Endothelial cell of umbilical vein (primary cell): ENCODE measurements at regions not wholly inside any gene's neighbourhood (a gene's known extent, or its start where the extent isn't known, plus 50 kb on each side); places are given as distances from the start of the nearest gene placed in this dataset.

Source experiments
- BruUV-seq: library from RNA; stranded (reverse); fragments of 400-500 nt; replicated peaks from 2 replicates; lab custom pipeline; 2021; lab: Mats Ljungman, UMichigan
- CTCF ChIA-PET: fragments of 300-600, 350-600 bp; sonication (Branson Sonifier 250); formaldehyde crosslinking; loops from one replicate; lab custom pipeline; 2021; ENCODE audit warnings: antibody characterized with exemption, inconsistent platforms; lab: Charles Lee
- POLR2A ChIA-PET: fragments of 300-600, 350-600 bp; sonication (Branson Sonifier 250); formaldehyde crosslinking; loops from one replicate; lab custom pipeline; 2021; ENCODE audit warnings: antibody characterized with exemption, inconsistent platforms; lab: Charles Lee
- DNase-seq: peaks from one replicate; pipeline ENCODE4 v3.0.0-alpha.2; 2011; ENCODE audit warnings: low read depth, low spot score
- FAIRE-seq: peaks from 2 replicates; lab custom pipeline; 2011; peaks lifted over from hg19 to GRCh38; lab: Jason Lieb, UNC
- H2AFZ ChIP-seq: 2 replicates; pipeline ENCODE4 v1.6.0; 2012; ENCODE audit warnings: low read depth, low read length, control low read depth, inconsistent platforms
- H3K27ac ChIP-seq: 2 replicates; pipeline ENCODE4 v1.5.1; 2011; ENCODE audit warnings: low read depth, mild to moderate bottlenecking, control low read depth, low read length, moderate library complexity; ENCODE audit not compliant: insufficient read depth
- H3K27me3 ChIP-seq, 2 experiments: 2 replicates each; pipeline versions ENCODE4 v1.6.0 to v1.6.1; 2011; ENCODE audit warnings: low read length in 2 of 2, mixed read lengths in 1 of 2; ENCODE audit not compliant: control insufficient read depth in 2 of 2, insufficient read depth in 2 of 2
- H3K36me3 ChIP-seq, 2 experiments: 2 replicates in 1 of 2; 3 replicates in 1 of 2; pipeline ENCODE4 v1.5.1; 2011; ENCODE audit warnings: low read length in 2 of 2, mild to moderate bottlenecking in 1 of 2, moderate library complexity in 1 of 2; ENCODE audit not compliant: control insufficient read depth in 2 of 2, insufficient read depth in 2 of 2; ENCODE audit errors: extremely low read depth in 1 of 2
- H3K4me1 ChIP-seq: 3 replicates; pipeline ENCODE4 v1.5.1; 2011; ENCODE audit warnings: mild to moderate bottlenecking, low read length; ENCODE audit not compliant: control insufficient read depth, insufficient read depth; ENCODE audit errors: extremely low read depth
- H3K4me2 ChIP-seq: 2 replicates; pipeline ENCODE4 v1.6.1; 2011; ENCODE audit warnings: low read length, control low read depth, mixed read lengths; ENCODE audit not compliant: insufficient read depth
- H3K4me3 ChIP-seq, 3 experiments: fragments of 200-600 bp in 1 of 3; sonication (generic), shearing (Covaris generic) in 1 of 3; replicated peaks in 1 of 3; 2 replicates each; pipeline ENCODE4 v1.5.1; 2011 to 2016; ENCODE audit warnings: control low read depth in 3 of 3, low read length in 3 of 3, mild to moderate bottlenecking in 2 of 3, inconsistent platforms in 1 of 3, low read depth in 1 of 3, moderate library complexity in 1 of 3; ENCODE audit not compliant: insufficient read depth in 1 of 3
- H3K79me2 ChIP-seq: 2 replicates; pipeline ENCODE4 v1.6.0; 2012; ENCODE audit warnings: low read length, inconsistent platforms; ENCODE audit not compliant: control insufficient read depth, insufficient read depth
- H3K9ac ChIP-seq: replicated peaks from 2 replicates; pipeline ENCODE3; 2011; ENCODE audit warnings: low read length, control low read depth; ENCODE audit not compliant: insufficient read depth; ENCODE audit errors: extremely low read depth
- H3K9me1 ChIP-seq: replicated peaks from 3 replicates; pipeline ENCODE4 v1.6.0; 2011; ENCODE audit warnings: mild to moderate bottlenecking, low read length; ENCODE audit not compliant: control insufficient read depth, insufficient read depth; ENCODE audit errors: extremely low read depth
- H3K9me3 ChIP-seq: replicated peaks from 2 replicates; pipeline ENCODE4 v1.5.1; 2012; ENCODE audit warnings: low read length, inconsistent platforms; ENCODE audit not compliant: control insufficient read depth, insufficient read depth
- H4K20me1 ChIP-seq: replicated peaks from 2 replicates; pipeline ENCODE3; 2011; ENCODE audit warnings: mild to moderate bottlenecking, low read length; ENCODE audit not compliant: control insufficient read depth, insufficient read depth; ENCODE audit errors: extremely low read depth
- EZH2 ChIP-seq: IDR thresholded peaks from 2 replicates; pipeline ENCODE4 v1.6.1; 2012; ENCODE audit warnings: borderline replicate concordance, low read depth, mild to moderate bottlenecking, moderate library complexity, low read length, inconsistent platforms; ENCODE audit not compliant: severe bottlenecking
- FOS ChIP-seq: IDR thresholded peaks from 2 replicates; pipeline ENCODE4 v1.6.1; 2011; ENCODE audit warnings: mild to moderate bottlenecking, low read length, moderate library complexity, borderline replicate concordance; ENCODE audit not compliant: insufficient read depth
- GATA2 ChIP-seq: IDR thresholded peaks from 2 replicates; pipeline ENCODE4 v1.7.0; 2011; ENCODE audit warnings: low read depth, mild to moderate bottlenecking, moderate library complexity, mixed read lengths, low read length; ENCODE audit not compliant: insufficient read length, insufficient read depth
- JUN ChIP-seq: IDR thresholded peaks from 2 replicates; pipeline ENCODE4 v1.6.1; 2011; ENCODE audit warnings: borderline replicate concordance, low read depth; ENCODE audit not compliant: insufficient read length, insufficient read depth
- MYC ChIP-seq: IDR thresholded peaks from one replicate; pipeline ENCODE4 v1.6.1; 2011; ENCODE audit warnings: mild to moderate bottlenecking, low read depth, low read length
- POLR2A ChIP-seq: IDR thresholded peaks from 2 replicates; pipeline ENCODE4 v1.6.1; 2012; ENCODE audit warnings: low read depth, mild to moderate bottlenecking, control low read depth, low read length
- POLR2AphosphoS5 ChIP-seq: IDR thresholded peaks from 2 replicates; pipeline ENCODE4 v1.6.1; 2012; ENCODE audit warnings: low read depth, mild to moderate bottlenecking, control low read depth, low read length, moderate library complexity; ENCODE audit not compliant: insufficient read depth
- dilution Hi-C: fragments of 300-500 bp; cut with MboI; formaldehyde crosslinking; loops from one replicate; pipeline ENCODE4 v1.15.0; 2019; ENCODE audit warnings: low sequenced_read_pairs; ENCODE audit not compliant: extremely low pct_ligation_motif_present
- intact Hi-C: fragments of 100-400 bp; cut with micrococcal nuclease; formaldehyde crosslinking; loops from one replicate; pipeline ENCODE4 v1.10.0; 2022
- TF ChIP-seq, protein P1 (sequence below): IDR thresholded peaks from 2 replicates; pipeline ENCODE4 v1.6.1; 2011; ENCODE audit not compliant: insufficient read depth, insufficient read length
- TF ChIP-seq, protein P2 (sequence below), 2 donors: IDR thresholded peaks; 1 replicate in 1 of 2; 2 replicates in 1 of 2; pipeline ENCODE4 v1.5.1; 2011; ENCODE audit warnings: low read length in 2 of 2, mild to moderate bottlenecking in 2 of 2, moderate library complexity in 2 of 2, control low read depth in 1 of 2, inconsistent platforms in 1 of 2, low read depth in 1 of 2; ENCODE audit not compliant: insufficient read depth in 1 of 2; ENCODE audit errors: extremely low read depth in 1 of 2

DNA sequence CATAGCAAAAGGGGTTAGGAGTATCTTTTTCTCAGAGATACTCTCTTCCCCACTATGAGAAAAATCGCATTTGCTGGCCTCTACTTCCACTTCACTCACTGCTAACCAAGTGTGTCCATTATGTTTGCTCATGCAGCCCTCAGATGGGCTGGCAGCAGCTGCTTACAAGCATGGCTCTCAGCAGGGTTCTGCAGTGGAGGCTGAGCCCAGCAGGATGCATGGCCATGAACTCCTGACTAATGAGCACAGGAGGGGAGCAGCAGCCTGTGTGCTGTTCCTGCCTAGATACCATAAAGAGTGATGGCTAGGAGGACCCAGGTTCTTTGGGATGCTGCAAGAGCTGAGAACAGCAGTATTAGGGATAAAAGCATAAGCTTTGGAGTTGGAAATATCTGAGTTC is 316.9 kb upstream of the THSD7B start:
- dilution Hi-C loops = no loop called here
- ChIA-PET CTCF (no interaction called here), POLR2A (no interaction called here)
- TF ChIP-seq POLR2A = no peak
- TF ChIP-seq FOS = no peak
- TF ChIP-seq, protein P1, sequence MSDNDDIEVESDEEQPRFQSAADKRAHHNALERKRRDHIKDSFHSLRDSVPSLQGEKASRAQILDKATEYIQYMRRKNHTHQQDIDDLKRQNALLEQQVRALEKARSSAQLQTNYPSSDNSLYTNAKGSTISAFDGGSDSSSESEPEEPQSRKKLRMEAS = no peak
- no peak for TF ChIP-seq JUN
- no peak for TF ChIP-seq EZH2
- TF ChIP-seq POLR2AphosphoS5 = no peak
- no peak for TF ChIP-seq GATA2
- TF ChIP-seq, protein P2, sequence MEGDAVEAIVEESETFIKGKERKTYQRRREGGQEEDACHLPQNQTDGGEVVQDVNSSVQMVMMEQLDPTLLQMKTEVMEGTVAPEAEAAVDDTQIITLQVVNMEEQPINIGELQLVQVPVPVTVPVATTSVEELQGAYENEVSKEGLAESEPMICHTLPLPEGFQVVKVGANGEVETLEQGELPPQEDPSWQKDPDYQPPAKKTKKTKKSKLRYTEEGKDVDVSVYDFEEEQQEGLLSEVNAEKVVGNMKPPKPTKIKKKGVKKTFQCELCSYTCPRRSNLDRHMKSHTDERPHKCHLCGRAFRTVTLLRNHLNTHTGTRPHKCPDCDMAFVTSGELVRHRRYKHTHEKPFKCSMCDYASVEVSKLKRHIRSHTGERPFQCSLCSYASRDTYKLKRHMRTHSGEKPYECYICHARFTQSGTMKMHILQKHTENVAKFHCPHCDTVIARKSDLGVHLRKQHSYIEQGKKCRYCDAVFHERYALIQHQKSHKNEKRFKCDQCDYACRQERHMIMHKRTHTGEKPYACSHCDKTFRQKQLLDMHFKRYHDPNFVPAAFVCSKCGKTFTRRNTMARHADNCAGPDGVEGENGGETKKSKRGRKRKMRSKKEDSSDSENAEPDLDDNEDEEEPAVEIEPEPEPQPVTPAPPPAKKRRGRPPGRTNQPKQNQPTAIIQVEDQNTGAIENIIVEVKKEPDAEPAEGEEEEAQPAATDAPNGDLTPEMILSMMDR (IDR thresholded peaks at IDR 0.05; ENCODE audit: extremely low read depth in 1 of 2, insufficient read depth in 1 of 2, low read depth in 1 of 2, low read length in 2 of 2) = no peak
- no peak for TF ChIP-seq MYC
- intact Hi-C loops = no loop called here
- H2AFZ ChIP-seq = no peak overlapping the region
- no peaks in the 10 kb centered on the region for H3K9me1 ChIP-seq
- no peaks in the 10 kb centered on the region for H3K36me3 ChIP-seq
- DNase-seq (no peak), FAIRE-seq (no peak)
- H3K27ac ChIP-seq = no peak overlapping the region
- no peaks in the 10 kb centered on the region for H4K20me1 ChIP-seq
- H3K4me2 ChIP-seq = no peak overlapping the region
- H3K79me2 ChIP-seq = no peaks in the 10 kb centered on the region
- BruUV-seq = no TSS peak
- no peaks in the 10 kb centered on the region for H3K9me3 ChIP-seq
- no peaks in the 10 kb centered on the region for H3K27me3 ChIP-seq
- no peak overlapping the region for H3K9ac ChIP-seq
- no peaks in the 10 kb centered on the region for H3K4me1 ChIP-seq
- no peak overlapping the region for H3K4me3 ChIP-seq
